ENCODE measurements at regions not wholly inside any gene's neighbourhood (a gene's known extent, or its start where the extent isn't known, plus 50 kb on each side); places are given as distances from the start of the nearest gene placed in this dataset.

- TF ChIP-seq FOXK2 (IDR thresholded peaks at IDR 0.05), result no peak
- TF ChIP-seq LEF1 (IDR thresholded peaks at IDR 0.05; ENCODE audit: borderline replicate concordance), result no peak
- TF ChIP-seq SP1 (IDR thresholded peaks at IDR 0.05), result no peak
- TF ChIP-seq L3MBTL2 (conservative IDR thresholded peaks at IDR 0.05), result no peak
Measured at GRCh38 chr7:156046031-156046560, 233.8 kb upstream of the SHH start.
